HepG2 (cell line): ENCODE measurements at regions not wholly inside any gene's neighbourhood (a gene's known extent, or its start where the extent isn't known, plus 50 kb on each side); places are given as distances from the start of the nearest gene placed in this dataset.

Experiments used
- ATAC-seq: fragments of 200-7000 bp; cut with Tn5 transposase; 3 replicates; pipeline ENCODE4 v1.9.1; 2020; ENCODE audit warnings: mild to moderate bottlenecking, moderate library complexity
- BruUV-seq: library from RNA; stranded (reverse); fragments of 400-500 nt; replicated peaks from 2 replicates; lab custom pipeline; 2021; lab: Mats Ljungman, UMichigan
- CTCF ChIA-PET: fragments of 300-600 bp; formaldehyde crosslinking; extraction: SDS; loops from one replicate; lab custom pipeline; 2021; ENCODE audit warnings: low total read pairs, inconsistent platforms, low intra/inter-chr PET ratio; lab: Yijun Ruan, JAX
- POLR2A ChIA-PET: fragments of 350-600 bp; sonication (Branson Sonifier 250); formaldehyde crosslinking; loops from one replicate; lab custom pipeline; 2020; ENCODE audit warnings: antibody characterized with exemption, inconsistent platforms; lab: Yijun Ruan, JAX
- DNase-seq: peaks from one replicate; pipeline ENCODE4 v3.0.0-alpha.2; 2015; ENCODE audit warnings: low spot score
- FAIRE-seq: peaks from 3 replicates; lab custom pipeline; 2011; peaks lifted over from hg19 to GRCh38; lab: Jason Lieb, UNC
- H2AFZ ChIP-seq: one replicate; pipeline ENCODE4 v1.6.1; 2011; ENCODE audit warnings: low read length, inconsistent platforms
- H3K27ac ChIP-seq: fragments of 300-600 bp; 3 replicates; pipeline ENCODE4 v1.8.0; 2011; ENCODE audit warnings: mixed run types, mild to moderate bottlenecking, mixed read lengths, low read length, inconsistent platforms; ENCODE audit not compliant: insufficient read depth; ENCODE audit errors: extremely low read length
- H3K27me3 ChIP-seq, 2 experiments: fragments of 200-600 bp in 1 of 2; 2 replicates in 1 of 2; 3 replicates in 1 of 2; pipeline versions ENCODE4 v1.6.0 to v1.8.0; 2011; ENCODE audit warnings: low read length in 2 of 2, mild to moderate bottlenecking in 2 of 2, moderate library complexity in 2 of 2, inconsistent platforms in 1 of 2; ENCODE audit not compliant: insufficient read depth in 2 of 2, control insufficient read depth in 1 of 2
- H3K36me3 ChIP-seq, 2 experiments: fragments of 200-600 bp in 1 of 2; replicated peaks in 1 of 2; 2 replicates in 1 of 2; 3 replicates in 1 of 2; pipeline versions ENCODE4 v1.5.1 to v1.8.0; 2011; ENCODE audit warnings: low read length in 2 of 2, inconsistent platforms in 1 of 2; ENCODE audit not compliant: insufficient read depth in 2 of 2, control insufficient read depth in 1 of 2
- H3K4me1 ChIP-seq: 2 replicates; pipeline ENCODE4 v1.5.1; 2012; ENCODE audit warnings: low read length, inconsistent platforms; ENCODE audit not compliant: insufficient read depth
- H3K4me2 ChIP-seq: 2 replicates; pipeline ENCODE4 v1.6.0; 2011; ENCODE audit warnings: low read depth, low read length, inconsistent platforms
- H3K4me3 ChIP-seq, 3 experiments: fragments of 200-600 bp in 1 of 3; sonication (generic), shearing (Covaris generic) in 1 of 3; replicated peaks in 1 of 3; 2 replicates each; pipeline ENCODE4 v1.5.1; 2011 to 2016; ENCODE audit warnings: low read length in 3 of 3, inconsistent platforms in 2 of 3, low read depth in 2 of 3, mild to moderate bottlenecking in 2 of 3, control low read depth in 1 of 3, mixed read lengths in 1 of 3; ENCODE audit not compliant: insufficient read depth in 1 of 3
- H3K79me2 ChIP-seq: one replicate; pipeline ENCODE4 v1.6.1; 2011; ENCODE audit warnings: low read length, inconsistent platforms; ENCODE audit not compliant: insufficient read depth
- H3K9ac ChIP-seq: 2 replicates; pipeline ENCODE4 v1.6.0; 2011; ENCODE audit warnings: mild to moderate bottlenecking, low read depth, low read length, inconsistent platforms; ENCODE audit not compliant: insufficient read depth
- H3K9me3 ChIP-seq: 2 replicates; pipeline ENCODE4 v1.5.1; 2012; ENCODE audit warnings: mild to moderate bottlenecking, low read length
- H4K20me1 ChIP-seq: 2 replicates; pipeline ENCODE4 v1.6.0; 2011; ENCODE audit warnings: inconsistent platforms, mild to moderate bottlenecking, low read length, moderate library complexity; ENCODE audit not compliant: insufficient read depth
- FOXM1 ChIP-seq: sonication (generic); formaldehyde crosslinking; IDR thresholded peaks from 2 replicates; pipeline ENCODE4 v1.5.0; 2020; ENCODE audit warnings: missing genetic modification reagents
- LCORL ChIP-seq, 2 experiments: fragments of 450-650 bp in 1 of 2; sonication (generic) in 1 of 2; formaldehyde crosslinking in 1 of 2; IDR thresholded peaks; 2 replicates each; pipeline versions ENCODE4 v1.5.0 to v1.6.1; 2017 to 2020; ENCODE audit warnings: antibody characterized with exemption in 1 of 2, missing genetic modification reagents in 1 of 2
- PTBP1 ChIP-seq: fragments of 200-400 bp; formaldehyde crosslinking; IDR thresholded peaks from 2 replicates; pipeline ENCODE4 v1.6.1; 2018; ENCODE audit warnings: low read length, low read depth; ENCODE audit not compliant: poor library complexity, severe bottlenecking
- RNF219 ChIP-seq: sonication (generic); formaldehyde crosslinking; IDR thresholded peaks from 2 replicates; pipeline ENCODE4 v1.5.0; 2020; ENCODE audit warnings: mild to moderate bottlenecking, missing genetic modification reagents
- SP1 ChIP-seq, 2 experiments: fragments of 450-650 bp in 1 of 2; sonication (generic) in 1 of 2; formaldehyde crosslinking in 1 of 2; IDR thresholded peaks; 2 replicates each; pipeline versions ENCODE4 v1.4.0 to v1.6.1; 2016 to 2020; ENCODE audit warnings: missing genetic modification reagents in 1 of 2
- ZNF142 ChIP-seq: sonication (generic); formaldehyde crosslinking; IDR thresholded peaks from 2 replicates; pipeline ENCODE4 v1.4.0; 2020; ENCODE audit warnings: missing genetic modification reagents
- ZNF232 ChIP-seq: sonication (generic); formaldehyde crosslinking; IDR thresholded peaks from 2 replicates; pipeline ENCODE4 v1.4.0; 2020; ENCODE audit warnings: missing genetic modification reagents, borderline replicate concordance
- ZNF234 ChIP-seq: sonication (generic); formaldehyde crosslinking; conservative IDR thresholded peaks from 2 replicates; pipeline ENCODE4 v1.5.1; 2020; ENCODE audit warnings: mild to moderate bottlenecking, missing genetic modification reagents
- ZNF333 ChIP-seq: sonication (generic); formaldehyde crosslinking; IDR thresholded peaks from 2 replicates; pipeline ENCODE4 v1.4.0; 2020; ENCODE audit warnings: mild to moderate bottlenecking, missing genetic modification reagents, borderline replicate concordance
- ZNF576 ChIP-seq: sonication (generic); formaldehyde crosslinking; IDR thresholded peaks from 2 replicates; pipeline ENCODE4 v1.4.0; 2020; ENCODE audit warnings: mild to moderate bottlenecking, missing genetic modification reagents
- ZNF792 ChIP-seq: IDR thresholded peaks from 2 replicates; pipeline ENCODE4 v1.6.1; 2016
- WGBS: methylation state at CpG from one replicate; pipeline ENCODE4 v1.1.6; 2017; ENCODE audit warnings: low lambda C conversion rate; 5-methylcytosine and 5-hydroxymethylcytosine counted together
- in situ Hi-C: cut with HindIII; loops from 2 replicates; pipeline ENCODE4 v1.10.0; 2017; ENCODE audit warnings: low pct_unique_long_range_greater_than_20kb; ENCODE audit not compliant: extremely low pct_ligation_motif_present
- intact Hi-C: fragments of 100-400 bp; cut with micrococcal nuclease; formaldehyde crosslinking; loops from one replicate; pipeline ENCODE4 v1.10.0; 2022; ENCODE audit not compliant: unreplicated experiment
- TF ChIP-seq, protein P1 (sequence below): sonication (generic); formaldehyde crosslinking; IDR thresholded peaks from 2 replicates; pipeline ENCODE4 v1.5.0; 2020; ENCODE audit warnings: missing genetic modification reagents

GRCh38 chr9:3080951-3081350 lies 237.1 kb upstream of the PUM3 start:
- ChIA-PET POLR2A (no interaction called here), CTCF (no interaction called here)
- Histone ChIP-seq H3K36me3 (no peaks in the 10 kb centered on the region), H3K27ac (no peak overlapping the region), H3K4me3 (no peak overlapping the region), H3K27me3 (no peaks in the 10 kb centered on the region), H3K9ac (no peak overlapping the region), H2AFZ (no peak overlapping the region), H3K79me2 (no peaks in the 10 kb centered on the region), H3K4me2 (no peak overlapping the region), H3K9me3 (no peaks in the 10 kb centered on the region), H3K4me1 (no peaks in the 10 kb centered on the region), H4K20me1 (no peaks in the 10 kb centered on the region)
- in situ Hi-C loops (no loop called here), intact Hi-C loops (no loop called here)
- WGBS = 28% methylated on average over 3 of the region's 3 CpGs
- ATAC-seq (no peak), FAIRE-seq (no peak), DNase-seq (no peak)
- no TSS peak for BruUV-seq
- TF ChIP-seq PTBP1 (no peak), ZNF576 (CRISPR knock-in tag) (no peak), ZNF333 (CRISPR knock-in tag) (no peak), RNF219 (CRISPR knock-in tag) (no peak), SP1 (IDR thresholded peaks at IDR 0.05) (no peak), SP1 (CRISPR knock-in tag; IDR thresholded peaks at IDR 0.05) (no peak), ZNF142 (no peak), ZNF234 (no peak), ZNF792 (CRISPR knock-in tag) (no peak), LCORL (IDR thresholded peaks at IDR 0.05) (no peak), LCORL (CRISPR knock-in tag; IDR thresholded peaks at IDR 0.05) (no peak), FOXM1 (CRISPR knock-in tag) (no peak), ZNF232 (CRISPR knock-in tag) (no peak)
- TF ChIP-seq, protein P1, sequence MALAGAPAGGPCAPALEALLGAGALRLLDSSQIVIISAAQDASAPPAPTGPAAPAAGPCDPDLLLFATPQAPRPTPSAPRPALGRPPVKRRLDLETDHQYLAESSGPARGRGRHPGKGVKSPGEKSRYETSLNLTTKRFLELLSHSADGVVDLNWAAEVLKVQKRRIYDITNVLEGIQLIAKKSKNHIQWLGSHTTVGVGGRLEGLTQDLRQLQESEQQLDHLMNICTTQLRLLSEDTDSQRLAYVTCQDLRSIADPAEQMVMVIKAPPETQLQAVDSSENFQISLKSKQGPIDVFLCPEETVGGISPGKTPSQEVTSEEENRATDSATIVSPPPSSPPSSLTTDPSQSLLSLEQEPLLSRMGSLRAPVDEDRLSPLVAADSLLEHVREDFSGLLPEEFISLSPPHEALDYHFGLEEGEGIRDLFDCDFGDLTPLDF (CRISPR knock-in tag) = no peak
